ENCODE measurements at regions not wholly inside any gene's neighbourhood (a gene's known extent, or its start where the extent isn't known, plus 50 kb on each side); places are given as distances from the start of the nearest gene placed in this dataset.
"Not testable (repeated sequence)": the region's sequence is repeated elsewhere in the genome, so short reads cannot be mapped to it uniquely, and the experiment has no call there.

GRCh38 chr11:127935081-127935480 lies 652.3 kb downstream of the ETS1 start:
- in situ Hi-C loops (cut with MboI; ENCODE audit: low sequenced_read_pairs) = no loop called here
- ATAC-seq (ENCODE audit: low read depth) (no peak), DNase-seq (no peak)
- H3K4me3 ChIP-seq (ENCODE audit: insufficient read depth, low read depth, low read length) = no peak overlapping the region
- no peak overlapping the region for H3K23ac ChIP-seq (ENCODE audit: low read depth, low read length)
- H2BK20ac ChIP-seq (ENCODE audit: low read depth, low read length) = no peak overlapping the region
- intact Hi-C loops (cut with micrococcal nuclease) = no loop called here
- no peak for TF ChIP-seq RFX5 (IDR thresholded peaks at IDR 0.05; ENCODE audit: low read depth, low read length)
- no peak for TF ChIP-seq BHLHE40 (IDR thresholded peaks at IDR 0.05; ENCODE audit: low read depth, low read length)
- no peak for TF ChIP-seq CHD1 (IDR thresholded peaks at IDR 0.05; ENCODE audit: low read depth, low read length)
- TF ChIP-seq SMC3 (IDR thresholded peaks at IDR 0.05; ENCODE audit: low read depth, low read length) = no peak
- no peak for TF ChIP-seq MAFK (IDR thresholded peaks at IDR 0.05; ENCODE audit: low read depth, low read length)
- no peak for TF ChIP-seq MAZ (IDR thresholded peaks at IDR 0.05; ENCODE audit: borderline replicate concordance, low read depth, low read length)
- no peak for TF ChIP-seq RCOR1 (IDR thresholded peaks at IDR 0.05; ENCODE audit: insufficient replicate concordance, low read length)
- no peak for TF ChIP-seq NFE2L2 (IDR thresholded peaks at IDR 0.05; ENCODE audit: low read depth, low read length)
- ChIA-PET CTCF (no interaction called here), POLR2A (ENCODE audit: unreplicated experiment) (no interaction called here)
- H3K4me2 ChIP-seq (ENCODE audit: low read depth, low read length) = no peak overlapping the region
- BruUV-seq (replicated peaks) = no TSS peak
- H3K14ac ChIP-seq (replicated peaks; ENCODE audit: low read depth, low read length) = no peak overlapping the region
- no peaks in the 10 kb centered on the region for H3K9me1 ChIP-seq (ENCODE audit: insufficient read depth, low read length)
- H2AFZ ChIP-seq (replicated peaks; ENCODE audit: low read length, poor library complexity) = no peak overlapping the region
- H2BK5ac ChIP-seq (ENCODE audit: low read depth, low read length, poor library complexity, severe bottlenecking) = no peak overlapping the region
- no peak overlapping the region for H4K91ac ChIP-seq (ENCODE audit: insufficient read depth, low read depth, low read length)
- no peak overlapping the region for H3K4ac ChIP-seq (ENCODE audit: low read depth, low read length)
- no peak overlapping the region for H2BK120ac ChIP-seq (ENCODE audit: low read depth, low read length)
- H3K27ac ChIP-seq (ENCODE audit: insufficient read depth, low read length) = no peak overlapping the region
- no peak overlapping the region for H4K5ac ChIP-seq (ENCODE audit: low read depth, low read length)
- dilution Hi-C loops (cut with HindIII; ENCODE audit: low sequenced_read_pairs, unreplicated experiment) = no loop called here
- H3K36me3 ChIP-seq (ENCODE audit: control insufficient read depth, insufficient read depth, low read length) = no peaks in the 10 kb centered on the region
- H2AK5ac ChIP-seq (ENCODE audit: low read depth, low read length) = no peak overlapping the region
- H2AK9ac ChIP-seq (replicated peaks; ENCODE audit: low read depth, low read length, poor library complexity) = no peak overlapping the region
- H3K56ac ChIP-seq (ENCODE audit: extremely low read depth, insufficient read depth, low read length) = no peak overlapping the region
- 40% methylated on average over 1 of the region's 4 CpGs; no CpG with 5 or more reads in 1 of the 2 experiments for WGBS, 2 experiments (ENCODE audit: extremely low coverage in 2 of 2, insufficient read length in 1 of 2)
- no peak overlapping the region for H4K8ac ChIP-seq (ENCODE audit: low read depth in 2 of 2, low read length in 2 of 2)
- H4K20me1 ChIP-seq (ENCODE audit: insufficient read depth, low read length) = no peaks in the 10 kb centered on the region
- H3K18ac ChIP-seq (ENCODE audit: low read depth, low read length) = no peak overlapping the region
- no peaks in the 10 kb centered on the region for H3K27me3 ChIP-seq (ENCODE audit: control insufficient read depth, insufficient read depth, low read length)
- H3K4me1 ChIP-seq (ENCODE audit: control insufficient read depth, insufficient read depth, low read length) = no peaks in the 10 kb centered on the region
- H2BK15ac ChIP-seq (ENCODE audit: low read depth, low read length) = no peak overlapping the region
- no peaks in the 10 kb centered on the region for H3K9me3 ChIP-seq (ENCODE audit: control insufficient read depth, insufficient read depth, low read length)
- no peak overlapping the region for H3K9ac ChIP-seq (ENCODE audit: low read depth, low read length)
- H3K79me1 ChIP-seq (ENCODE audit: low read depth in 1 of 2, low read length in 2 of 2) = no peaks in the 10 kb centered on the region

- H3K27me3 ChIP-seq (ENCODE audit: control insufficient read depth, insufficient read depth, low read length); H3K14ac ChIP-seq (replicated peaks; ENCODE audit: low read depth, low read length); H2BK5ac ChIP-seq (ENCODE audit: low read depth, low read length, poor library complexity, severe bottlenecking); H3K18ac ChIP-seq (ENCODE audit: low read depth, low read length); H4K20me1 ChIP-seq (ENCODE audit: insufficient read depth, low read length); BruUV-seq (replicated peaks); H2BK20ac ChIP-seq (ENCODE audit: low read depth, low read length); intact Hi-C loops (cut with micrococcal nuclease); H3K4me3 ChIP-seq (ENCODE audit: insufficient read depth, low read depth, low read length); H3K4me1 ChIP-seq (ENCODE audit: control insufficient read depth, insufficient read depth, low read length); H3K79me1 ChIP-seq (ENCODE audit: low read depth in 1 of 2, low read length in 2 of 2); POLR2A ChIA-PET (ENCODE audit: unreplicated experiment); H3K27ac ChIP-seq (ENCODE audit: insufficient read depth, low read length); dilution Hi-C loops (cut with HindIII; ENCODE audit: low sequenced_read_pairs, unreplicated experiment); H3K9me3 ChIP-seq (ENCODE audit: control insufficient read depth, insufficient read depth, low read length); H2AK9ac ChIP-seq (replicated peaks; ENCODE audit: low read depth, low read length, poor library complexity); H2AK5ac ChIP-seq (ENCODE audit: low read depth, low read length); in situ Hi-C loops (cut with MboI; ENCODE audit: low sequenced_read_pairs); H3K4ac ChIP-seq (ENCODE audit: low read depth, low read length); H3K36me3 ChIP-seq (ENCODE audit: control insufficient read depth, insufficient read depth, low read length); H3K4me2 ChIP-seq (ENCODE audit: low read depth, low read length); H2BK15ac ChIP-seq (ENCODE audit: low read depth, low read length); H3K56ac ChIP-seq (ENCODE audit: extremely low read depth, insufficient read depth, low read length); H4K5ac ChIP-seq (ENCODE audit: low read depth, low read length); H2BK120ac ChIP-seq (ENCODE audit: low read depth, low read length); H3K23ac ChIP-seq (ENCODE audit: low read depth, low read length); ATAC-seq (ENCODE audit: low read depth); DNase-seq; H4K8ac ChIP-seq (ENCODE audit: low read depth in 2 of 2, low read length in 2 of 2); H2AFZ ChIP-seq (replicated peaks; ENCODE audit: low read length, poor library complexity); H3K9me1 ChIP-seq (ENCODE audit: insufficient read depth, low read length); H3K9ac ChIP-seq (ENCODE audit: low read depth, low read length); H4K91ac ChIP-seq (ENCODE audit: insufficient read depth, low read depth, low read length): not testable (repeated sequence)
- CTCF ChIA-PET = interaction anchor here (0.6 kb wide), 1 partner anchor 12 kb away, joined by 3 read pairs; no protein-coding TSS in a partner anchor
- no CpG with 5 or more reads among the region's 4 CpGs for WGBS, 2 experiments (ENCODE audit: extremely low coverage in 2 of 2, insufficient read length in 1 of 2)
Measured at GRCh38 chr11:127933961-127934360, 653.4 kb downstream of the ETS1 start.
